PC-9 (cell line): ENCODE measurements at regions not wholly inside any gene's neighbourhood (a gene's known extent, or its start where the extent isn't known, plus 50 kb on each side); places are given as distances from the start of the nearest gene placed in this dataset.

Source experiments
- BruUV-seq: library from RNA; stranded (reverse); fragments of 400-500 nt; replicated peaks from 2 replicates; lab custom pipeline; 2021; lab: Mats Ljungman, UMichigan
- CTCF ChIA-PET: fragments of 300-600 bp; sonication (Branson Sonifier 250); formaldehyde crosslinking; loops from one replicate; lab custom pipeline; 2022; ENCODE audit warnings: antibody characterized with exemption; lab: Charles Lee
- POLR2A ChIA-PET: fragments of 300-600 bp; sonication (Branson Sonifier 250); formaldehyde crosslinking; loops from one replicate; lab custom pipeline; 2022; ENCODE audit warnings: antibody characterized with exemption; ENCODE audit not compliant: unreplicated experiment; lab: Charles Lee
- DNase-seq, 2 experiments: peaks; one replicate each; pipeline versions ENCODE4 v3.0.0 to v3.0.0-alpha.2; 2015 to 2022; ENCODE audit warnings: mixed read lengths in 1 of 2
- H2AFZ ChIP-seq: fragments of 200-600 bp; sonication (generic); 2 replicates; pipeline ENCODE4 v1.8.1; 2017; ENCODE audit warnings: antibody characterized with exemption
- H3F3A ChIP-seq: fragments of 200-600 bp; sonication (generic); 2 replicates; pipeline ENCODE4 v1.8.1; 2017; ENCODE audit warnings: antibody characterized with exemption, mild to moderate bottlenecking, low read depth; ENCODE audit not compliant: insufficient read depth
- H3K27ac ChIP-seq: fragments of 200-600 bp; sonication (generic); 2 replicates; pipeline ENCODE4 v1.6.1; 2016; ENCODE audit warnings: mixed run types
- H3K27me3 ChIP-seq: fragments of 200-600 bp; sonication (generic); 2 replicates; pipeline ENCODE4 v1.6.1; 2016; ENCODE audit warnings: low read depth, mixed run types; ENCODE audit not compliant: insufficient read depth
- H3K36me3 ChIP-seq: fragments of 200-600 bp; sonication (generic); 2 replicates; pipeline ENCODE4 v1.6.1; 2016; ENCODE audit warnings: low read depth, mixed run types
- H3K4me1 ChIP-seq: fragments of 200-600 bp; sonication (generic); replicated peaks from 2 replicates; pipeline ENCODE4 v1.6.1; 2016; ENCODE audit warnings: mixed run types; ENCODE audit not compliant: insufficient read depth
- H3K4me2 ChIP-seq: fragments of 200-600 bp; sonication (generic); 2 replicates; pipeline ENCODE4 v1.6.1; 2017; ENCODE audit warnings: mixed run types
- H3K4me3 ChIP-seq: fragments of 200-600 bp; sonication (generic); 2 replicates; pipeline ENCODE4 v1.6.1; 2016; ENCODE audit warnings: mixed run types
- H3K79me2 ChIP-seq: fragments of 200-600 bp; sonication (generic); 2 replicates; pipeline ENCODE4 v1.6.1; 2017; ENCODE audit warnings: low read depth, mixed run types
- H3K9me2 ChIP-seq: fragments of 200-600 bp; sonication (generic); 2 replicates; pipeline ENCODE4 v1.8.1; 2017; ENCODE audit warnings: mild to moderate bottlenecking; ENCODE audit not compliant: insufficient read depth
- H3K9me3 ChIP-seq: fragments of 200-600 bp; sonication (generic); 2 replicates; pipeline ENCODE4 v1.8.1; 2016; ENCODE audit warnings: low read depth; ENCODE audit not compliant: insufficient read depth
- H4K20me1 ChIP-seq: fragments of 200-600 bp; sonication (generic); 2 replicates; pipeline ENCODE4 v1.8.1; 2017; ENCODE audit not compliant: insufficient read depth
- CTCF ChIP-seq: fragments of 200-600 bp; sonication (generic); conservative IDR thresholded peaks from 2 replicates; pipeline ENCODE4 v1.6.1; 2017; ENCODE audit warnings: mixed run types, antibody characterized with exemption, mild to moderate bottlenecking, moderate library complexity
- EZH2 ChIP-seq: fragments of 200-600 bp; sonication (generic); IDR thresholded peaks from 2 replicates; pipeline ENCODE4 v1.8.0; 2017; ENCODE audit warnings: antibody characterized with exemption, low read depth
- intact Hi-C: fragments of 100-400 bp; cut with micrococcal nuclease; formaldehyde crosslinking; loops from one replicate; pipeline ENCODE4 v1.10.0; 2022; ENCODE audit not compliant: unreplicated experiment

- POLR2A ChIA-PET = no interaction called here
- Histone ChIP-seq H2AFZ (no peak overlapping the region), H3K36me3 (no peaks in the 10 kb centered on the region), H3K4me2 (no peak overlapping the region), H3K79me2 (no peaks in the 10 kb centered on the region), H3K27me3 (no peaks in the 10 kb centered on the region), H3K9me2 (no peaks in the 10 kb centered on the region), H4K20me1 (no peaks in the 10 kb centered on the region), H3F3A (no peaks in the 10 kb centered on the region), H3K27ac (no peak overlapping the region), H3K9me3 (no peaks in the 10 kb centered on the region), H3K4me1 (no peaks in the 10 kb centered on the region), H3K4me3 (no peak overlapping the region)
- intact Hi-C loops = no loop called here
- BruUV-seq = no TSS peak
- TF ChIP-seq EZH2 = no peak
- DNase-seq = no peak
- CTCF ChIA-PET = interaction anchor here (0.7 kb wide), 1 partner anchor 1003 kb away, joined by 4 read pairs; no protein-coding TSS in a partner anchor
Measured at GRCh38 chr2:221103930-221104329, 468.2 kb downstream of the EPHA4 start.

GRCh38 chr2:221104361-221104811, 467.7 kb downstream of the EPHA4 start:
- no peak overlapping the region for H3K27ac ChIP-seq

GRCh38 chr2:221106241-221106640, 465.9 kb downstream of the EPHA4 start:
- no peaks in the 10 kb centered on the region for H3K9me3 ChIP-seq
- H3K79me2 ChIP-seq = no peaks in the 10 kb centered on the region
- H3K27ac ChIP-seq = no peak overlapping the region
- H3K9me2 ChIP-seq = no peaks in the 10 kb centered on the region
- BruUV-seq = no TSS peak
- H2AFZ ChIP-seq = no peak overlapping the region
- TF ChIP-seq EZH2 (no peak), CTCF (no peak)
- H4K20me1 ChIP-seq = no peaks in the 10 kb centered on the region
- no peak overlapping the region for H3K4me2 ChIP-seq
- no peaks in the 10 kb centered on the region for H3K4me1 ChIP-seq
- ChIA-PET CTCF (no interaction called here), POLR2A (no interaction called here)
- intact Hi-C loops = no loop called here
- H3F3A ChIP-seq = no peaks in the 10 kb centered on the region
- DNase-seq = no peak
- no peaks in the 10 kb centered on the region for H3K36me3 ChIP-seq
- no peaks in the 10 kb centered on the region for H3K27me3 ChIP-seq
- H3K4me3 ChIP-seq = no peak overlapping the region

More at GRCh38 chr2:221104361-221104811, 467.7 kb downstream of the EPHA4 start:
- no TSS peak for BruUV-seq
- no peaks in the 10 kb centered on the region for H3K9me2 ChIP-seq
- no peaks in the 10 kb centered on the region for H3K4me1 ChIP-seq
- DNase-seq = no peak
- H3K9me3 ChIP-seq = no peaks in the 10 kb centered on the region
- intact Hi-C loops = no loop called here
- H3K79me2 ChIP-seq = no peaks in the 10 kb centered on the region
- no peaks in the 10 kb centered on the region for H3K36me3 ChIP-seq
- no peaks in the 10 kb centered on the region for H3K27me3 ChIP-seq
- H3K4me3 ChIP-seq = no peak overlapping the region
- TF ChIP-seq EZH2 (no peak), CTCF (no peak)
- no peak overlapping the region for H3K4me2 ChIP-seq
- H2AFZ ChIP-seq = no peak overlapping the region
- ChIA-PET CTCF (no interaction called here), POLR2A (interaction anchor here (0.8 kb wide), 1 partner anchor 28 kb away, joined by 42 read pairs; no protein-coding TSS in a partner anchor)
- no peaks in the 10 kb centered on the region for H4K20me1 ChIP-seq
- H3F3A ChIP-seq = no peaks in the 10 kb centered on the region

DNA sequence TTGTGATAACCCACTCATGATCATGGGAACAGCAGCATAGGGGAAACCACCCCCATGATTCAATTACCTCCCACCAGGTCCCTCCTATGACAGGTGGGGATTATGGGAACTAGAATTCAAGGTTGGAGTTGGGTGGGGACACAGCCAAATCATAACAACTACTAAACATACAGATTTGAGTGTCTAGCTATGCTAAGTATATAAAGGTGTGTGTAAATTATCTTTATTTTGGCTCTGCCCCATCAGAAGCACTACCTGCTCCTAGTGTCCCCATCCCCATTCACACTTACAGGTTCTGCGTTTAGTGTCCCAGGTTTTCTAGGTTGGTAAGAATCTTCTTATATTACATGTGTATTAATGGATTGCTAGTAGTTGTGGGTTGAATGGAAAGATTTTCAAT, 464.7 kb downstream of the EPHA4 start:
- H3K27ac ChIP-seq = no peak overlapping the region
- H3K4me3 ChIP-seq = no peak overlapping the region
- H3K36me3 ChIP-seq = no peaks in the 10 kb centered on the region
- no peak for TF ChIP-seq CTCF
- TF ChIP-seq EZH2 = no peak
- no peaks in the 10 kb centered on the region for H3K9me3 ChIP-seq
- H3K79me2 ChIP-seq = no peaks in the 10 kb centered on the region
- ChIA-PET POLR2A (no interaction called here), CTCF (no interaction called here)
- H3F3A ChIP-seq = no peaks in the 10 kb centered on the region
- H4K20me1 ChIP-seq = no peaks in the 10 kb centered on the region
- intact Hi-C loops = no loop called here
- H3K4me1 ChIP-seq = no peaks in the 10 kb centered on the region
- no peaks in the 10 kb centered on the region for H3K9me2 ChIP-seq
- no TSS peak for BruUV-seq
- DNase-seq = no peak
- no peak overlapping the region for H3K4me2 ChIP-seq
- no peaks in the 10 kb centered on the region for H3K27me3 ChIP-seq
- no peak overlapping the region for H2AFZ ChIP-seq
